ENCODE measurements at regions not wholly inside any gene's neighbourhood (a gene's known extent, or its start where the extent isn't known, plus 50 kb on each side); places are given as distances from the start of the nearest gene placed in this dataset.

DNA sequence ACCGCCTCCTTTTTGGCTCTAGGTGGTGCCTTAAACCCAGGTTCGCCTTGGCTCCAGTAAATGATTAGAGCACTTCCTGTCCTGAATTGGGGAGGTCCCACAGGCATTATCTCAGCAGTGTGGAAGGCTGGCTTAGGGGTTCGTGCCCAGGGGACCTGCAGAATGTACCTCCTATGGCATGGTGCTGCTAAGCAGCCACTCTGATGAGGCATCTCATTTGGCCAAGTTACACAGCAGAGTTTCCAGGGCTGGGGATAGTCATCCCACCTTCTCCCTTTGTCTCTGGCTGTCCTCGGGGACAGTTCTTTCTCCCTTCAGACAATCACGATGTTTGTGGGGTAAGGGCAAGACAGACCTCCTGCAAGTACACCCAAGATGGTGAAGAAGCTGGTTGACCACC is 371.2 kb downstream of the VPS13C start:
- Histone ChIP-seq H2AK5ac (ENCODE audit: insufficient read length, low read length) (no peak overlapping the region), H2BK5ac (ENCODE audit: insufficient read length, low read length) (no peak overlapping the region), H3K23me2 (ENCODE audit: insufficient read length, low read depth, low read length, poor library complexity, severe bottlenecking) (no peaks in the 10 kb centered on the region), H4K20me1 (ENCODE audit: control insufficient read depth, insufficient read depth, insufficient read length) (no peaks in the 10 kb centered on the region), H3K56ac (ENCODE audit: insufficient read length, low read depth, low read length) (no peak overlapping the region), H2BK20ac (ENCODE audit: low read depth, low read length, poor library complexity, severe bottlenecking) (no peak overlapping the region), H2BK12ac (ENCODE audit: insufficient read length, low read depth, low read length) (no peak overlapping the region), H2BK15ac (ENCODE audit: low read depth, low read length) (no peak overlapping the region), H3K18ac (ENCODE audit: insufficient read length, low read depth, low read length) (no peak overlapping the region), H4K5ac (ENCODE audit: insufficient read length, low read depth, low read length) (no peak overlapping the region), H3K4me2 (ENCODE audit: insufficient read depth, insufficient read length, low read length) (no peak overlapping the region), H2AFZ (ENCODE audit: low read length) (no peak overlapping the region), H3K27me3 (ENCODE audit: insufficient read depth, low read length) (no peaks in the 10 kb centered on the region), H3T11ph (ENCODE audit: low read length) (no peak overlapping the region), H3K14ac (ENCODE audit: insufficient read depth, low read length) (no peak overlapping the region), H3K79me1 (ENCODE audit: insufficient read depth, low read depth, low read length, poor library complexity, severe bottlenecking) (no peaks in the 10 kb centered on the region), H3K23ac (ENCODE audit: insufficient read length, low read depth, low read length) (no peak overlapping the region), H3K9me3 (ENCODE audit: control insufficient read depth, low read depth, low read length) (no peaks in the 10 kb centered on the region), H3K4me1 (ENCODE audit: insufficient read depth, low read length) (no peaks in the 10 kb centered on the region; the same call in 1 of the 2 replicates), H4K91ac (ENCODE audit: insufficient read length, low read depth, low read length) (no peak overlapping the region), H3K27ac (ENCODE audit: insufficient read length, low read depth, low read length) (no peak overlapping the region), H3K79me2 (ENCODE audit: insufficient read depth, low read length) (no peaks in the 10 kb centered on the region), H3K9ac (ENCODE audit: extremely low read depth, insufficient read length, low read length) (no peak overlapping the region), H4K8ac (replicated peaks; ENCODE audit: insufficient read length, low read depth, low read length) (no peak overlapping the region), H3K4ac (ENCODE audit: low read depth, low read length) (no peak overlapping the region), H2BK120ac (ENCODE audit: low read depth, low read length, poor library complexity, severe bottlenecking) (no peak overlapping the region)
- peaks cover 14 to 16% of the 10 kb centered on the region in 2 experiments for H3K4me1 Mint-ChIP-seq
- peaks cover 0 to 5% of the 10 kb centered on the region in 2 experiments; a peak in 1 of 5 replicates for H3K9me3 Mint-ChIP-seq
- no peak overlapping the region for H3K27ac Mint-ChIP-seq
- 0 out of 2 replicates have a peak, but pooled peaks cover 2% of the 10 kb centered on the region for H3K27me3 Mint-ChIP-seq (ENCODE audit: low read depth)
- WGBS (ENCODE audit: extremely low coverage, insufficient read length, low lambda C conversion rate): no CpG with 5 or more reads among the region's 5 CpGs
- no peak for DNase-seq
- no peak for TF ChIP-seq CTCF (conservative IDR thresholded peaks at IDR 0.05)
- no peaks in the 10 kb centered on the region for H3K36me3 Mint-ChIP-seq (ENCODE audit: insufficient read depth in 1 of 3, low read depth in 3 of 3)
- no peak overlapping the region for H3K4me3 Mint-ChIP-seq
